Putamen (tissue), 1 donor: ENCODE measurements at regions not wholly inside any gene's neighbourhood (a gene's known extent, or its start where the extent isn't known, plus 50 kb on each side); places are given as distances from the start of the nearest gene placed in this dataset.

Experiments
- DNase-seq: peaks from one replicate; pipeline ENCODE4 v3.0.0-alpha.2; 2016; ENCODE audit warnings: low spot score

GRCh38 chr2:136468799-136469369 is 296.5 kb upstream of the THSD7B start:
- no peak for DNase-seq

GRCh38 chr2:136452528-136452927 is 312.8 kb upstream of the THSD7B start:
- DNase-seq: no peak

DNA sequence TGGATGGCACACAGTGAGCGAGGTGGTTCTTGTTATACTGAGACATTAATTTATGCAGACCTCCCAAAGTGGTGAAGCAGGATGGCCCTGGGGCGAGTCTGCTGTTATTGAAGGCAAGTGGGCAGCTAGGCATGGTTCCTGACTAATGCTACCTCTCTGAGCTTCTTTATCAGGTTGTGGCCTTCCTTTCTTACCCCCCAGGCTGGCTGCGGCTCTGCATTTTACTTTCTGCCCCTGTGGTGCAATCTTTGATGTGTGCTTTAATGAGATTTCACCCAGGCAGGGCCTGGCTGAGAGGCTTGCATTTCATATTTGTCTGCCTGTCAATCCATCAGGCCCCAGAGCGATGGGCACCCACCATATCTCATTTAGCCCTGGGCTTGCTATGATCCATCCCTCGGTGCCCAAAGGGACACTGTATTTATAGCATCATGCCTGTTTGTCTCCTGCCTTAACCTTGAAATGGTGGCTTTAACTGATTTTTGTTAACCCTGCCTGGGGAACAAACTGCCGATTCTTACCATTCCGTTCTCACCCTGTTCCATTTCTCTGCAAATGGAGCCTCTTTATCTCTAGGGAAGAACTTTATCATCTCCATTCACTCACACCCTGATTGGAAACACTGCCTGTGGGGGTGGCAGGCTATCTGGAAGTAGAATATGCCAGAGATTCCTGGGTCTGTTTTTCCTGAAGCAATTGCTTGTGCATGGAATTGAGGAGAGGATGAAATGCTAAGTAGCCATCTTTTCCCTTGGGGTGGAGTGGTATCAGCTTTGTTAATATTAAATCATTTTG is 316.2 kb upstream of the THSD7B start:
- no peak for DNase-seq

DNA sequence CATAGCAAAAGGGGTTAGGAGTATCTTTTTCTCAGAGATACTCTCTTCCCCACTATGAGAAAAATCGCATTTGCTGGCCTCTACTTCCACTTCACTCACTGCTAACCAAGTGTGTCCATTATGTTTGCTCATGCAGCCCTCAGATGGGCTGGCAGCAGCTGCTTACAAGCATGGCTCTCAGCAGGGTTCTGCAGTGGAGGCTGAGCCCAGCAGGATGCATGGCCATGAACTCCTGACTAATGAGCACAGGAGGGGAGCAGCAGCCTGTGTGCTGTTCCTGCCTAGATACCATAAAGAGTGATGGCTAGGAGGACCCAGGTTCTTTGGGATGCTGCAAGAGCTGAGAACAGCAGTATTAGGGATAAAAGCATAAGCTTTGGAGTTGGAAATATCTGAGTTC is 316.9 kb upstream of the THSD7B start:
- DNase-seq: no peak

- no peak for DNase-seq
These were observed 321.0 kb upstream of the THSD7B start for GRCh38 chr2:136444323-136444722.

- DNase-seq: no peak
These were observed 321.7 kb upstream of the THSD7B start for GRCh38 chr2:136443661-136444060.

GRCh38 chr2:136441979-136442714 is 323.2 kb upstream of the THSD7B start:
- no peak for DNase-seq

- no peak for DNase-seq
These were observed 321.2 kb upstream of the CXCR4 start for GRCh38 chr2:136439064-136439676.

- DNase-seq: no peak
These were observed 319.5 kb upstream of the CXCR4 start for GRCh38 chr2:136437461-136437860.

DNA sequence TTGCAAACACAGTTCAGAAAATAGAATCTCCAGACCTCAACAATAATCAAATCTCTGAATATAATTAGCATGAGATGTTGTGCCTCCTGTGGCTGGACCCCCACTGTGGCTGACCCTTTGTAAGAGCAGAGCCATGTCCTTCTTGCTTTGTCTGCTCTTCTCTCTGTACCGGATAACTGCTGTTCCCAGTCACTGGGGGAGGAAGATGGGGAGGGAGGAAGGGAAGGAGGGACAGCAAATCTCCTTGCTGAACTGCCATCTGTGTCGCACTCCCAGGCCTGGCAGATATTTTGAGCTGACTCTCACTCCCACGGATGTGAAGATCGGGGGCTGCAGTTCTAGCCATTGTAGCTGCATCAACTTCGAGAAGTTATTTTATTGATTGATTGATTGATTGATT is 319.0 kb upstream of the CXCR4 start:
- DNase-seq: no peak

DNA sequence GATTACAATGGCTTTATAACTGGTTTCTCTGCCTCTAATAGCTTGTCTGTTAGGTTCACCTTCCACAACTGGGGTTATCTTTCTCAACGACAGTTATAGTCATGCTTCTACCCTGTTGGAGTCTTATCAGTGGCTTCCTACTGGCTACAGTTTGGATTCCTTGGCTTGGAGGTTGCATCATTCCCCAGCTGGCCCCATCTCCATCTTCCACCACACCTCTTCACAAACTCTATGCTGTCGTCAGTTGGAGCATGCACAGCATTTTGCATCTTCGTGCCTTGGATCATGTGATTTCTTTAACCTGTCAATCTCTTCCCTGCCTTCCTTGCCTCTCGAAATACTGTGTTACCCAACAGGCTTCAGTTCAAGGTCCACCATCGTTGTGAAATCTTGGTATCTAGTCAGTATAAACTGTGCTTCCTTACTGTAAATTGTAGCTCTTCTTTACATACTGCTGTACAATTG is 316.3 kb upstream of the CXCR4 start:
- DNase-seq: no peak

DNA sequence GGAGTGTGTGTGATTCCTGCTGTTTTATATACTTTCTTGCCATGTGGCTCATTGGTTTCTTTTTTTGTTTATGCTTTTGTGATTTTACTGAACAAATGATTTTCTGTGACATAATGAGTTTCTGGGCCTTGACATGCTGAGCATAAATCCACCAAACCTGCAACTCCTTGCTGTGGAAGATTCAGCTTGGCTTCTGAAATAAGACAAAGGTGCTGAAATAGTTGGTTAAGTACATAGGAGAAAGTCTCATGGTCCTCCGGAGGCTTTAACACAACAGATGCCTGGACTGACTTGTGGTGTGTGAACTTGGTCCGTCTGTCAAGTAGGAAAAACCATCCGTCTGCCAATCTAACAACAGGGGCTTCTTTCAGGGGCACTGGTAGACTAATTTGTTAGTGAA is 315.3 kb upstream of the CXCR4 start:
- DNase-seq: no peak

GRCh38 chr2:136424112-136424511 is 306.2 kb upstream of the CXCR4 start:
- no peak for DNase-seq

DNA sequence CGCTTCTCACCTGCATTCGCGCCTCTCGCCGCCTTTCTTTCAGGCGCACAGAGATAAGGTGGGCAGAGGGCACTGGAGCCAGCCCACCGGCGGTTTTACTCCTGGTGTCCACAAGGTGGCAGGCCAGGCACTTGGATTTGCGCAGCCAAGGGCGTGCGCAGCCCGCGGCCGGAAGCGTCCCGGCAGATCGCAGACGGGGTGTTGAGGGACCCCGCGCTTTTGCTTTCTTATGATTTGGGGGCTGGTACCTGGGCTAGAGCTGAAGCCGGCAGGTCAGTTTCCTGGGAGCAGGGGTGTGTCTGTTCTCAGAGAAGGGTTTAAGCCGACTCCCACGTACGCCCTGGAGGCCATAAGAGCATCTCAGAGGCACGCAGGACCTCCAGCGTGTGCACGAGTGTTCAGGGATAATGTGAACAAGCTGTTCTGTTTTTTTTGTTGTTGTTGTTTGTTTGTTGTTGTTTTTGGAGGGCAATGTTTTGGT is 305.6 kb upstream of the CXCR4 start:
- peak; percentile 28 for DNase-seq

GRCh38 chr2:136422512-136422911 is 304.6 kb upstream of the CXCR4 start:
- no peak for DNase-seq

GRCh38 chr2:136420346-136420745 is 302.4 kb upstream of the CXCR4 start:
- no peak for DNase-seq

GRCh38 chr2:136411946-136412345 is 294.0 kb upstream of the CXCR4 start:
- DNase-seq: no peak

DNA sequence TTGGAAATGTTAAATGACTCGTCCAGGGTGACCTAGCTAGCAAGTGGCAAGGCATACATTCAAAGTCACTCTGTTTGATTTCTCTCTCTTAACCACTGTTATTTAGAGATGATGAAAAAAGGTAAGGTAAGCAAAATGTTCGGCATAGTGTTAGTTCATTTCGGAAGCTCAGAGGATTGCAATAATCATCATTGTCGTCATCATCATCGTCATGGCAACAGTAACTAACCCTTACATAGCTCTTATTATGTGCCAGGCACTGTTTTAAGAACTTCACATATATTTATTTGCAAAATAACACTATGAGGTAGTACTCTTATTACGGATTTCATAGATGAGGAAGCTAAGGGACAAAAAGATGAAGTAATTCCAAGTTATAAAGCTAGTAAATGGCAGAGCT is 292.7 kb upstream of the CXCR4 start:
- no peak for DNase-seq

DNA sequence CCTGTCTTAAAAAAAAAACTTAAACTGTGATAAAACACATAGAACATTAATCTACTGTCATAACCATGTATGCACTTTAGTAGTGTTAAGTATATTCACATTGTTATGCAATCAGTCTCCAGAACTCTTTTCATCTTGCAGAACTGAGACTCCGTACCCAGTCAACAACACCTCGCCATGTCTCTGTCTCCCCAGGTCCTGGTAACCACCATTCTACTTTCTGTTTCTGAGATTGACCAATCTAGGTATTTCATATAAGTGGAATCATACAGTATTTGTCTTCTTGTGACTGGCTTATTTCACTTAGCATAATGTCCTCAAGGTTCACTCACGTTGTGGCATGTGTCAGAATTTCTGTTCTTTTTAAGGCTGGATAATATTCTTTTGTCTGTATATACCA is 290.8 kb upstream of the CXCR4 start:
- no peak for DNase-seq

DNA sequence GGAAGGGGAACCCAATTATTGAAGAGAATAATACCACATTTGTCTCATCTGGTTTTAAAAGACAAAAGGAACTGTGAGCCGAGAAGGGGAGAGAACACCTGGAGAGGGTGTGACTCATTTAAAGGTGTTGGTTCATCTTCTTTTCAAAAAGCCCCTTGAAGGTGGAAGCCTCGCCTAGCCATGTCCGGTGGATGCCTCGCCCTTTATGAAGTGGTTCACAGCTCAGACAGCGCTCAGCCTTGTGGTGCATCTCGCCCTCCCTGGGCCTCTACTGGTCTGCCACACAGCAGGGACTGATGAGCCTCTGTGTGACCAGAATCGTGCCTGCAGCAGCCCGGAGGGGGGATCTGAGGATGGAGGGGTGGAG is 290.0 kb upstream of the CXCR4 start:
- no peak for DNase-seq

GRCh38 chr2:136407117-136407951 is 289.4 kb upstream of the CXCR4 start:
- DNase-seq: no peak

DNA sequence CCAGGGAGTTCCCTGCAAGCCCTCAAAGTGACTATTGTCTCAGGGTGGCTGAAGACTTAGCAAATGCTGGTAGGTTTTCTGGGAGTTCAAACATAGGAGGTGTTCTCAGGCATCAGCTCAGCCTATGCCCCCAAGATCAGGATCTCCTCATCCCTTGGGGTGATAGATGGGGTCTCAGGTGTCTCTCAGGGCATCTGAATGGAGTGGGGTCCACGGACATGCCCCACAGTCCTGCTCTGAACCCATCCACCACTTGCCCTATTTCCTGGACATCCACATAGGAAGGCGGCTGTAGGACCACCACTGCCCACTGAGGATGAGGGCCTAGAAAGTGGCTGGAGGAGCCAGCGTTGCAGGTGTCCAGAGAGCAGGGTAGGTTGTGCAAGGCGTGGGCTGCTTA is 287.0 kb upstream of the CXCR4 start:
- no peak for DNase-seq
